ENCODE measurements at regions not wholly inside any gene's neighbourhood (a gene's known extent, or its start where the extent isn't known, plus 50 kb on each side); places are given as distances from the start of the nearest gene placed in this dataset.

GRCh38 chr17:14690704-14691103, 389.8 kb downstream of the HS3ST3B1 start:
- TF ChIP-seq CTCF (IDR thresholded peaks at IDR 0.05) (no peak), POLR2AphosphoS5 (IDR thresholded peaks at IDR 0.05) (no peak)

Measured in esophagus muscularis mucosa (tissue), 3 donors.